NCI-H774 (cell line): ENCODE measurements at regions not wholly inside any gene's neighbourhood (a gene's known extent, or its start where the extent isn't known, plus 50 kb on each side); places are given as distances from the start of the nearest gene placed in this dataset.
A peak's percentile ranks its signal among the peaks of the same experiment; 100 is the strongest.

Source experiments
- DNase-seq: peaks from one replicate; lab custom pipeline; 2025; lab: John Stamatoyannopoulos, UW

GRCh38 chr6:56005426-56005825, 130.0 kb upstream of the BMP5 start:
- DNase-seq: no peak

- no peak for DNase-seq
These were observed 129.0 kb upstream of the BMP5 start for GRCh38 chr6:56004426-56004825.

- DNase-seq: no peak
These were observed 128.2 kb upstream of the BMP5 start for GRCh38 chr6:56003616-56004015.

GRCh38 chr6:56002336-56002735, 126.9 kb upstream of the BMP5 start:
- no peak for DNase-seq

- no peak for DNase-seq
These were observed 123.2 kb upstream of the BMP5 start for GRCh38 chr6:55998576-55998975.

- DNase-seq: no peak
These were observed 122.0 kb upstream of the BMP5 start for GRCh38 chr6:55997223-55997874.

GRCh38 chr6:55994531-55994930, 119.1 kb upstream of the BMP5 start:
- DNase-seq: no peak

- DNase-seq: no peak
These were observed 118.0 kb upstream of the BMP5 start for GRCh38 chr6:55993418-55993817.

GRCh38 chr6:55992546-55992945, 117.2 kb upstream of the BMP5 start:
- DNase-seq: no peak

- DNase-seq: no peak
These were observed 109.9 kb upstream of the BMP5 start for GRCh38 chr6:55985309-55985708.

GRCh38 chr6:55983861-55984260, 108.5 kb upstream of the BMP5 start:
- no peak for DNase-seq

GRCh38 chr6:55981660-55982059, 106.3 kb upstream of the BMP5 start:
- DNase-seq: no peak

- peak; percentile 42 for DNase-seq
These were observed 105.3 kb upstream of the BMP5 start for GRCh38 chr6:55980627-55981211.

- DNase-seq: no peak
These were observed 104.1 kb upstream of the BMP5 start for GRCh38 chr6:55979526-55979925.

GRCh38 chr6:55977959-55978665, 102.7 kb upstream of the BMP5 start:
- DNase-seq: no peak

- DNase-seq: no peak
These were observed 99.3 kb upstream of the BMP5 start for GRCh38 chr6:55974688-55975087.

GRCh38 chr6:55972091-55972490, 96.7 kb upstream of the BMP5 start:
- no peak for DNase-seq

GRCh38 chr6:55969526-55969925, 94.1 kb upstream of the BMP5 start:
- DNase-seq: no peak

GRCh38 chr6:55968926-55969325, 93.5 kb upstream of the BMP5 start:
- DNase-seq: no peak

- no peak for DNase-seq
These were observed 88.7 kb upstream of the BMP5 start for GRCh38 chr6:55964136-55964535.

- DNase-seq: no peak
These were observed 87.9 kb upstream of the BMP5 start for GRCh38 chr6:55963301-55963700.

GRCh38 chr6:55960344-55960743, 85.0 kb upstream of the BMP5 start:
- no peak for DNase-seq

- DNase-seq: no peak
These were observed 83.4 kb upstream of the BMP5 start for GRCh38 chr6:55958790-55959189.
